GM12865 (cell line): ENCODE measurements at regions not wholly inside any gene's neighbourhood (a gene's known extent, or its start where the extent isn't known, plus 50 kb on each side); places are given as distances from the start of the nearest gene placed in this dataset.

Experiments
- DNase-seq: peaks from one replicate; pipeline ENCODE4 v3.0.0; 2010; ENCODE audit warnings: low read depth
- H3K4me3 ChIP-seq: 2 replicates; pipeline ENCODE4 v1.5.1; 2011; ENCODE audit warnings: mild to moderate bottlenecking, low read depth, low read length, control low read depth
- TF ChIP-seq, protein P1 (sequence below): IDR thresholded peaks from 2 replicates; pipeline ENCODE4 v1.5.1; 2011; ENCODE audit warnings: low read length, control low read depth, low read depth, inconsistent platforms; ENCODE audit not compliant: insufficient read depth; ENCODE audit errors: missing control alignments

DNA sequence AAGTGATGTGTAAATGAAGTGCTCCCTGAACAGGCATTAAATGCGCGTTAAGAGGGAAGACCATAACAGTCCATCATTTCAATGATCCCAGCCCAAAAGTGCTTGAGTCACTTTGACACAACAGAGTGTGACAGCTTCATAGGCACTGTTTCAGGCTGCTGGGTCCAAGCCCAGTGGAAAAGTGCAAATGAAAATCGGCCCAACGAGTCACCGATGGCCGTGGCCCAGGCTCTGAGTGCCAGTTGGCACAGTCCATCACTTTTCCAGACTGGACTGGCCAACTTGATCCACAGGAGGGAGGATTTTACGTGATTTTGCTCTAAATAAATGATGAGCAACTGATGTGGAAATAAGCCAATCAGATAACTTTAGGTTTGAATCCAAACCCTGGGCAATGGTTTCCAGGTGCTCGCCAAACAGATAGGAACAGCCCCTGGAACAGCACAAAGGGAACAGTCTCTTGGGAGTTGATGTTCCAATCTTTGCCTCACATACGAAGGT, 114.0 kb downstream of the SP3 start:
- TF ChIP-seq, protein P1, sequence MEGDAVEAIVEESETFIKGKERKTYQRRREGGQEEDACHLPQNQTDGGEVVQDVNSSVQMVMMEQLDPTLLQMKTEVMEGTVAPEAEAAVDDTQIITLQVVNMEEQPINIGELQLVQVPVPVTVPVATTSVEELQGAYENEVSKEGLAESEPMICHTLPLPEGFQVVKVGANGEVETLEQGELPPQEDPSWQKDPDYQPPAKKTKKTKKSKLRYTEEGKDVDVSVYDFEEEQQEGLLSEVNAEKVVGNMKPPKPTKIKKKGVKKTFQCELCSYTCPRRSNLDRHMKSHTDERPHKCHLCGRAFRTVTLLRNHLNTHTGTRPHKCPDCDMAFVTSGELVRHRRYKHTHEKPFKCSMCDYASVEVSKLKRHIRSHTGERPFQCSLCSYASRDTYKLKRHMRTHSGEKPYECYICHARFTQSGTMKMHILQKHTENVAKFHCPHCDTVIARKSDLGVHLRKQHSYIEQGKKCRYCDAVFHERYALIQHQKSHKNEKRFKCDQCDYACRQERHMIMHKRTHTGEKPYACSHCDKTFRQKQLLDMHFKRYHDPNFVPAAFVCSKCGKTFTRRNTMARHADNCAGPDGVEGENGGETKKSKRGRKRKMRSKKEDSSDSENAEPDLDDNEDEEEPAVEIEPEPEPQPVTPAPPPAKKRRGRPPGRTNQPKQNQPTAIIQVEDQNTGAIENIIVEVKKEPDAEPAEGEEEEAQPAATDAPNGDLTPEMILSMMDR: no peak
- no peak overlapping the region for H3K4me3 ChIP-seq
- no peak for DNase-seq

DNA sequence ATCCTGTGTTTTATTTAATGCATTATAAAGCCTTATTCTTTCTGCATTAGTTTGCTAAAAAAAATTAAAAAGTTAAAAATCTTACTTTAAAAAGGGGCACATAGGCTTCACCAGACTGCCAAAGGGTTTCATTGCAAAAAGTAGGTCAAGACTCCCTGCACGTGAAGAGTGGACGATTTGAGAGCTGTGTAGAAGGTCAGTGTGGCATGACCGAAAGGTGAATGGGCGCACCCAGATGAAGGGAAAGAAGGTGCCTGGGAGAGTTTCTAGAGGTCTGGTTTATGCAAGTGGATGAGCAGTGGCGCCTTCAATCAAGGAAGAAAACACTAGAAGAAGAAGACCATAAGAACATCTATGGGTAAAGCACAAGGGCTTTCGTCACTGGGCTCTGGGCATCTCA, 111.0 kb downstream of the SP3 start:
- no peak overlapping the region for H3K4me3 ChIP-seq
- no peak for DNase-seq
- TF ChIP-seq, protein P1: no peak

DNA sequence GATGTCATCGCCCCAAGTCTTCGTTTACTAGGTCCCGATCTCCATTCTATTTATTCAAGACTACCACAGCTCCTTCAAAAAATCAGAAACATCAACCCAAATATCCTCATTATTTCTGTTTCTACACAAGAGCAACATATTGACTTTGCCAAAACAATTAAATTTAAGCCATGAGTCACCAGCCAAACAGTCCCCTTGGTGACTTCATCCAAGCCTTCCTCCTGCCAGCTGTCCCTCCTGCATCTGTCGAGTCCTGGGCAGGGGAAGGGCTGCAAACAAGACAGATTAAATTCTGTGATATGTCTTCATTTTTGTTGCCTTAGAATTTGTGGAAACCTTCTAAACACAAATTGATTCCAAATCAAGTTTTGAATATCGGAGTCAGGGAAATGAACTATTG, 110.3 kb downstream of the SP3 start:
- DNase-seq: no peak
- H3K4me3 ChIP-seq: no peak overlapping the region
- TF ChIP-seq, protein P1: no peak

DNA sequence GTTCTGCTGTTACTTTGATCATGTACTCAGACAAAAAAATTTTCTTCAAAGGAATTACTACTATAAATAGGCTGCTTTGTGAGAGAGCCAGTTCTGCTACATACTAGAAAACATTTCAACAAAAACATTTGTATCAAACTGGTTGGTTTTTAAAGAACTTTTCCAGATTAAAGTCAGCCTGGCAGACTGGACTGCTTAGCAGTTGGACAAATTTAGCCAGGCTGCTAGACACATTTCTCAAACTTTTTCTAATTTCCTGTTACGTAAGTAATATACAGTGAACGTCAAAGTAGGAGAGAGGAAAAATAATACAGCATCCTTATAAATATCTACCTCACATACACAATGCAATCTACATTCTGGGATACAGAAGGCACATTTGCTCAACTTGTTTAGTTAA, 109.5 kb downstream of the SP3 start:
- TF ChIP-seq, protein P1: no peak
- no peak overlapping the region for H3K4me3 ChIP-seq
- DNase-seq: no peak
